Astrocyte (in vitro differentiated cells and primary cell): ENCODE measurements at regions not wholly inside any gene's neighbourhood (a gene's known extent, or its start where the extent isn't known, plus 50 kb on each side); places are given as distances from the start of the nearest gene placed in this dataset.

ENCODE experiments used
- DNase-seq: peaks from one replicate; pipeline ENCODE4 v3.0.0-alpha.2; 2010; ENCODE audit warnings: low read depth
- FAIRE-seq: peaks from 2 replicates; lab custom pipeline; 2011; peaks lifted over from hg19 to GRCh38; lab: Jason Lieb, UNC
- H2AFZ ChIP-seq: 2 replicates; pipeline ENCODE4 v1.6.0; 2012; ENCODE audit warnings: low read depth, low read length, inconsistent platforms
- H3K27ac ChIP-seq: 2 replicates; pipeline ENCODE4 v1.5.1; 2011; ENCODE audit warnings: low read depth, low read length, inconsistent platforms
- H3K27me3 ChIP-seq: 2 replicates; pipeline ENCODE4 v1.6.0; 2011; ENCODE audit warnings: low read length, inconsistent platforms; ENCODE audit not compliant: insufficient read depth
- H3K36me3 ChIP-seq: 2 replicates; pipeline ENCODE4 v1.5.1; 2011; ENCODE audit warnings: low read length, inconsistent platforms; ENCODE audit not compliant: insufficient read depth
- H3K4me1 ChIP-seq: 2 replicates; pipeline ENCODE4 v1.5.1; 2011; ENCODE audit warnings: low read length, inconsistent platforms; ENCODE audit not compliant: insufficient read depth
- H3K4me2 ChIP-seq: 2 replicates; pipeline ENCODE4 v1.6.0; 2012; ENCODE audit warnings: low read length, inconsistent platforms
- H3K4me3 ChIP-seq: 2 replicates; pipeline ENCODE4 v1.5.1; 2011; ENCODE audit warnings: low read depth, mild to moderate bottlenecking, low read length, inconsistent platforms; ENCODE audit not compliant: insufficient read depth
- H3K79me2 ChIP-seq: 2 replicates; pipeline ENCODE4 v1.6.0; 2012; ENCODE audit warnings: mild to moderate bottlenecking, low read length, inconsistent platforms; ENCODE audit not compliant: insufficient read depth
- H3K9ac ChIP-seq: 2 replicates; pipeline ENCODE4 v1.6.0; 2012; ENCODE audit warnings: mild to moderate bottlenecking, low read length, inconsistent platforms
- H3K9me3 ChIP-seq: 2 replicates; pipeline ENCODE4 v1.5.1; 2012; ENCODE audit warnings: low read depth, mild to moderate bottlenecking, low read length, inconsistent platforms; ENCODE audit not compliant: insufficient read depth
- H4K20me1 ChIP-seq: 2 replicates; pipeline ENCODE4 v1.6.0; 2012; ENCODE audit warnings: low read length, inconsistent platforms; ENCODE audit not compliant: insufficient read depth
- H3K27ac Mint-ChIP-seq: one replicate; pipeline ENCODE4 v1.8.0; 2021; ENCODE audit warnings: mild to moderate bottlenecking, mixed read lengths; ENCODE audit not compliant: unreplicated experiment
- H3K27me3 Mint-ChIP-seq: one replicate; pipeline ENCODE4 v1.8.0; 2021; ENCODE audit warnings: low read depth, mixed read lengths; ENCODE audit not compliant: unreplicated experiment
- H3K36me3 Mint-ChIP-seq: one replicate; pipeline ENCODE4 v1.8.0; 2021; ENCODE audit warnings: low read depth, mixed read lengths; ENCODE audit not compliant: unreplicated experiment
- H3K4me1 Mint-ChIP-seq: one replicate; pipeline ENCODE4 v1.8.0; 2021; ENCODE audit warnings: low read depth, mixed read lengths; ENCODE audit not compliant: unreplicated experiment
- H3K4me3 Mint-ChIP-seq: one replicate; pipeline ENCODE4 v1.8.0; 2021; ENCODE audit warnings: mild to moderate bottlenecking, moderate library complexity, mixed read lengths; ENCODE audit not compliant: unreplicated experiment
- H3K9me3 Mint-ChIP-seq: one replicate; pipeline ENCODE4 v1.8.0; 2021; ENCODE audit warnings: mild to moderate bottlenecking, mixed read lengths; ENCODE audit not compliant: unreplicated experiment
- CTCF ChIP-seq: IDR thresholded peaks from 2 replicates; pipeline ENCODE4 v1.5.1; 2011; ENCODE audit warnings: low read depth, mild to moderate bottlenecking, inconsistent platforms, low read length, moderate library complexity; ENCODE audit not compliant: insufficient read depth
- EZH2 ChIP-seq: IDR thresholded peaks from 2 replicates; pipeline ENCODE4 v1.6.1; 2012; ENCODE audit warnings: mild to moderate bottlenecking, low read length, inconsistent platforms; ENCODE audit not compliant: insufficient read depth

DNA sequence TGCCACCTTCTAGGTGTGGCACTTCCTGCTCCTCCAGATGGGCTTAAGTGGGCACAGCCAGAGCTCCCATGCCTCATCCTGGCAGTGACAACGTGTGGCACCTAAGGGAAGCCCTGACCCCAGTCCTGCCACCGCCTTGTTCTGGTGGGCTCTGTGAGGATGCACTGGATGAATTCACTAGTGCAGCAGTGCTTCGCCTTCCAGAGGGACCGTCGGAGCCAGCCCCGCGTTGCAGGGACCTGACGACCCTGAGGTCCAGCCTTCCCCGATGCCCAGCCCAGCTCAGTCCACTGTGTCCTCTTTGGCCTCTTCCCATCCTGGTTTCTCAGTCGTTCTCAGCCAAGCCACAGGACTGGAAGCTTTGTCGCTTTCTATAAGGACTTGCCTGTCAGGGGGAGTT, 399.8 kb downstream of the SEC14L1 start:
- peaks cover 2% of the 10 kb centered on the region for H3K9me3 ChIP-seq
- H3K4me2 ChIP-seq: no peak overlapping the region
- no peaks in the 10 kb centered on the region for H3K79me2 ChIP-seq
- peaks cover 50% of the 10 kb centered on the region for H3K27me3 Mint-ChIP-seq
- no peak overlapping the region for H3K4me3 ChIP-seq
- DNase-seq (no peak), FAIRE-seq (no peak)
- no peak overlapping the region for H3K27ac Mint-ChIP-seq
- no peaks in the 10 kb centered on the region for H4K20me1 ChIP-seq
- peaks cover 6% of the 10 kb centered on the region for H3K4me1 Mint-ChIP-seq
- no peak overlapping the region for H2AFZ ChIP-seq
- no peaks in the 10 kb centered on the region for H3K36me3 ChIP-seq
- H3K27ac ChIP-seq: no peak overlapping the region
- H3K9me3 Mint-ChIP-seq: peaks cover 7% of the 10 kb centered on the region
- H3K27me3 ChIP-seq: peaks cover 52% of the 10 kb centered on the region
- no peak overlapping the region for H3K4me3 Mint-ChIP-seq
- TF ChIP-seq EZH2: no peak
- TF ChIP-seq CTCF: no peak
- H3K36me3 Mint-ChIP-seq: peaks cover 2% of the 10 kb centered on the region
- H3K4me1 ChIP-seq: no peaks in the 10 kb centered on the region
- no peak overlapping the region for H3K9ac ChIP-seq

- Histone ChIP-seq H3K4me1 (no peaks in the 10 kb centered on the region), H3K4me2 (no peak overlapping the region), H3K9ac (no peak overlapping the region), H3K79me2 (no peaks in the 10 kb centered on the region), H3K4me3 (no peak overlapping the region), H3K9me3 (peaks cover 6% of the 10 kb centered on the region), H3K27me3 (peaks cover 52% of the 10 kb centered on the region), H4K20me1 (no peaks in the 10 kb centered on the region), H3K27ac (no peak overlapping the region), H3K36me3 (no peaks in the 10 kb centered on the region), H2AFZ (no peak overlapping the region)
- Mint-ChIP-seq H3K27me3 (peaks cover 50% of the 10 kb centered on the region), H3K4me3 (no peak overlapping the region), H3K9me3 (peaks cover 11% of the 10 kb centered on the region), H3K36me3 (peaks cover 2% of the 10 kb centered on the region), H3K4me1 (peaks cover 6% of the 10 kb centered on the region), H3K27ac (no peak overlapping the region)
- TF ChIP-seq CTCF (no peak), EZH2 (no peak)
- DNase-seq (no peak), FAIRE-seq (no peak)
These were observed 400.2 kb downstream of the SEC14L1 start for GRCh38 chr17:77540975-77541374.

DNA sequence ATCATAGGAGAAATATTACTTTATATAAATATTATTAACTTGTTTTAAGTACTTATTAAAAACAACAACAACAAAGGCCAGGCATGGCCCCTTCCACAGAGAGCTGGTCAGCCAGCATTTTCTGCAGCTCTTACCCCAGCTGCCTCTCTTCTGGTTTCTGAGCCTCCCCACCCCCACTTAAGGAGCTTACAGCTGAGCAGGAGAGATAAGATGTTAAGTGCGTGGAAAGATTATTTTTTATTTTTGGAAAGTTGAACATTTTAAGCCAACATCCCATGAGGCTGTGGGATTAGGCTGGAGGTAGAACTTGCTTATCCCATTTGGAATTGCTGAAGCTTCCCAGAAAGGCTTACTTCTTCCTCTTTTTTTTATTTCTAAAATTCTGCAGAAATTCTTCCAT, 401.2 kb downstream of the SEC14L1 start:
- Histone ChIP-seq H3K4me1 (no peaks in the 10 kb centered on the region), H3K79me2 (no peaks in the 10 kb centered on the region), H3K36me3 (no peaks in the 10 kb centered on the region), H2AFZ (no peak overlapping the region), H3K4me3 (no peak overlapping the region), H3K9ac (no peak overlapping the region), H4K20me1 (no peaks in the 10 kb centered on the region), H3K27me3 (peaks cover 52% of the 10 kb centered on the region), H3K9me3 (peaks cover 8% of the 10 kb centered on the region), H3K27ac (no peak overlapping the region), H3K4me2 (no peak overlapping the region)
- Mint-ChIP-seq H3K4me3 (no peak overlapping the region), H3K27ac (no peak overlapping the region), H3K27me3 (peaks cover 49% of the 10 kb centered on the region), H3K36me3 (peaks cover 2% of the 10 kb centered on the region), H3K4me1 (peaks cover 6% of the 10 kb centered on the region), H3K9me3 (peaks cover 12% of the 10 kb centered on the region)
- DNase-seq (no peak), FAIRE-seq (no peak)
- no peak for TF ChIP-seq EZH2
- TF ChIP-seq CTCF: no peak
